IMR-90 (cell line): ENCODE measurements at regions not wholly inside any gene's neighbourhood (a gene's known extent, or its start where the extent isn't known, plus 50 kb on each side); places are given as distances from the start of the nearest gene placed in this dataset.

Experiments used
- ATAC-seq: fragments of 200-7000 bp; cut with Tn5 transposase; 2 replicates; pipeline ENCODE4 v1.9.1; 2020; ENCODE audit warnings: low read depth, mild to moderate bottlenecking, moderate library complexity
- BruUV-seq: library from RNA; stranded (reverse); fragments of 400-500 nt; replicated peaks from 2 replicates; lab custom pipeline; 2021; lab: Mats Ljungman, UMichigan
- CTCF ChIA-PET: fragments of 300-600 bp; formaldehyde crosslinking; extraction: SDS; loops from one replicate; lab custom pipeline; 2021; ENCODE audit warnings: antibody characterized with exemption; lab: Yijun Ruan, JAX
- POLR2A ChIA-PET: fragments of 300-600 bp; sonication (Branson Sonifier 250); formaldehyde crosslinking; loops from one replicate; lab custom pipeline; 2022; ENCODE audit warnings: antibody characterized with exemption; ENCODE audit not compliant: unreplicated experiment; lab: Charles Lee
- DNase-seq: peaks from one replicate; pipeline ENCODE4 v3.0.0; 2013
- H2AFZ ChIP-seq: replicated peaks from 2 replicates; pipeline ENCODE3; 2013; ENCODE audit warnings: low read length, mild to moderate bottlenecking; ENCODE audit not compliant: poor library complexity
- H2AK5ac ChIP-seq: 2 replicates; pipeline ENCODE4 v1.6.1; 2013; ENCODE audit warnings: low read depth, low read length, inconsistent platforms
- H2AK9ac ChIP-seq: replicated peaks from 2 replicates; pipeline ENCODE3; 2013; ENCODE audit warnings: mild to moderate bottlenecking, low read depth, low read length, moderate library complexity; ENCODE audit not compliant: poor library complexity
- H2BK120ac ChIP-seq: 2 replicates; pipeline ENCODE4 v1.6.1; 2013; ENCODE audit warnings: low read depth, low read length, inconsistent platforms
- H2BK15ac ChIP-seq: 3 replicates; pipeline ENCODE4 v1.6.1; 2013; ENCODE audit warnings: low read depth, low read length, inconsistent platforms
- H2BK20ac ChIP-seq: 2 replicates; pipeline ENCODE4 v1.6.1; 2013; ENCODE audit warnings: low read depth, mild to moderate bottlenecking, inconsistent platforms, low read length, moderate library complexity
- H2BK5ac ChIP-seq: 2 replicates; pipeline ENCODE4 v1.6.1; 2013; ENCODE audit warnings: mild to moderate bottlenecking, low read depth, low read length, inconsistent platforms; ENCODE audit not compliant: poor library complexity, severe bottlenecking
- H3K14ac ChIP-seq: replicated peaks from 2 replicates; pipeline ENCODE4 v1.6.1; 2013; ENCODE audit warnings: low read depth, low read length, inconsistent platforms
- H3K18ac ChIP-seq: 2 replicates; pipeline ENCODE4 v1.6.1; 2013; ENCODE audit warnings: low read depth, low read length, control low read depth
- H3K23ac ChIP-seq: 2 replicates; pipeline ENCODE4 v1.6.1; 2013; ENCODE audit warnings: low read depth, low read length, inconsistent platforms
- H3K27ac ChIP-seq: 2 replicates; pipeline ENCODE4 v1.5.1; 2013; ENCODE audit warnings: mild to moderate bottlenecking, control low read depth, low read length; ENCODE audit not compliant: insufficient read depth
- H3K27me3 ChIP-seq: 2 replicates; pipeline ENCODE4 v1.6.1; 2013; ENCODE audit warnings: low read length; ENCODE audit not compliant: control insufficient read depth, insufficient read depth
- H3K36me3 ChIP-seq: 2 replicates; pipeline ENCODE4 v1.6.1; 2013; ENCODE audit warnings: low read length, mixed read lengths; ENCODE audit not compliant: control insufficient read depth, insufficient read depth
- H3K4ac ChIP-seq: 2 replicates; pipeline ENCODE4 v1.6.1; 2013; ENCODE audit warnings: low read depth, low read length, inconsistent platforms
- H3K4me1 ChIP-seq: 2 replicates; pipeline ENCODE4 v1.6.1; 2013; ENCODE audit warnings: low read length, mixed read lengths; ENCODE audit not compliant: control insufficient read depth, insufficient read depth
- H3K4me2 ChIP-seq: 2 replicates; pipeline ENCODE4 v1.6.1; 2013; ENCODE audit warnings: low read depth, mild to moderate bottlenecking, control low read depth, low read length, moderate library complexity
- H3K4me3 ChIP-seq: 2 replicates; pipeline ENCODE4 v1.5.1; 2013; ENCODE audit warnings: low read depth, mild to moderate bottlenecking, control low read depth, low read length, moderate library complexity; ENCODE audit not compliant: insufficient read depth
- H3K56ac ChIP-seq: 2 replicates; pipeline ENCODE4 v1.6.1; 2013; ENCODE audit warnings: low read length, inconsistent platforms; ENCODE audit not compliant: insufficient read depth; ENCODE audit errors: extremely low read depth
- H3K79me1 ChIP-seq, 2 experiments: 2 replicates each; pipeline ENCODE4 v1.6.1; 2013; ENCODE audit warnings: low read length in 2 of 2, inconsistent platforms in 1 of 2, low read depth in 1 of 2
- H3K9ac ChIP-seq: 2 replicates; pipeline ENCODE4 v1.6.1; 2013; ENCODE audit warnings: low read depth, low read length, control low read depth
- H3K9me1 ChIP-seq: 2 replicates; pipeline ENCODE4 v1.6.1; 2013; ENCODE audit warnings: low read length, inconsistent platforms; ENCODE audit not compliant: insufficient read depth
- H3K9me3 ChIP-seq: 2 replicates; pipeline ENCODE4 v1.6.1; 2013; ENCODE audit warnings: low read length; ENCODE audit not compliant: control insufficient read depth, insufficient read depth
- H4K20me1 ChIP-seq: 2 replicates; pipeline ENCODE4 v1.6.1; 2013; ENCODE audit warnings: low read length, inconsistent platforms; ENCODE audit not compliant: insufficient read depth
- H4K5ac ChIP-seq: 2 replicates; pipeline ENCODE4 v1.6.1; 2013; ENCODE audit warnings: mild to moderate bottlenecking, low read depth, low read length, control low read depth
- H4K8ac ChIP-seq, 2 experiments: 2 replicates each; pipeline ENCODE4 v1.6.1; 2013; ENCODE audit warnings: low read depth in 2 of 2, low read length in 2 of 2, control low read depth in 1 of 2, inconsistent platforms in 1 of 2
- H4K91ac ChIP-seq: 2 replicates; pipeline ENCODE4 v1.6.1; 2013; ENCODE audit warnings: low read depth, low read length, inconsistent platforms; ENCODE audit not compliant: insufficient read depth
- BHLHE40 ChIP-seq: fragments of 150-350 bp; IDR thresholded peaks from 2 replicates; pipeline ENCODE4 v1.6.1; 2016; ENCODE audit warnings: mild to moderate bottlenecking, low read depth, low read length
- CEBPB ChIP-seq: IDR thresholded peaks from 2 replicates; pipeline ENCODE4 v1.6.1; 2012; ENCODE audit warnings: low read depth, low read length, improper control_type of control experiment
- CHD1 ChIP-seq: IDR thresholded peaks from 2 replicates; pipeline ENCODE4 v1.6.1; 2012; ENCODE audit warnings: low read depth, low read length, improper control_type of control experiment
- CTCF ChIP-seq: conservative IDR thresholded peaks from 2 replicates; pipeline ENCODE4 v1.5.1; 2012; ENCODE audit warnings: mild to moderate bottlenecking, low read depth, low read length, improper control_type of control experiment
- ELK1 ChIP-seq: fragments of 150-350 bp; IDR thresholded peaks from 2 replicates; pipeline ENCODE4 v1.6.1; 2016; ENCODE audit warnings: low read depth, mild to moderate bottlenecking, low read length, moderate library complexity, borderline replicate concordance
- MAFK ChIP-seq: IDR thresholded peaks from 2 replicates; pipeline ENCODE4 v1.6.1; 2012; ENCODE audit warnings: low read depth, low read length, improper control_type of control experiment
- MAZ ChIP-seq: IDR thresholded peaks from 2 replicates; pipeline ENCODE4 v1.6.1; 2012; ENCODE audit warnings: low read depth, mild to moderate bottlenecking, low read length, improper control_type of control experiment, moderate library complexity, borderline replicate concordance
- MXI1 ChIP-seq: IDR thresholded peaks from 2 replicates; pipeline ENCODE4 v1.6.1; 2012; ENCODE audit warnings: low read depth, mild to moderate bottlenecking, low read length, moderate library complexity, borderline replicate concordance
- NFE2L2 ChIP-seq: fragments of 150-350 bp; IDR thresholded peaks from 2 replicates; pipeline ENCODE4 v1.6.1; 2016; ENCODE audit warnings: low read depth, mild to moderate bottlenecking, low read length
- POLR2A ChIP-seq: IDR thresholded peaks from 2 replicates; pipeline ENCODE4 v1.6.1; 2012; ENCODE audit warnings: mild to moderate bottlenecking, low read depth, low read length
- RAD21 ChIP-seq: IDR thresholded peaks from 2 replicates; pipeline ENCODE4 v1.6.1; 2012; ENCODE audit warnings: low read length, improper control_type of control experiment
- RCOR1 ChIP-seq: IDR thresholded peaks from 2 replicates; pipeline ENCODE4 v1.6.1; 2012; ENCODE audit warnings: mild to moderate bottlenecking, low read length, improper control_type of control experiment; ENCODE audit not compliant: insufficient replicate concordance
- RFX5 ChIP-seq: IDR thresholded peaks from 2 replicates; pipeline ENCODE4 v1.8.0; 2012; ENCODE audit warnings: low read depth, mild to moderate bottlenecking, low read length, moderate library complexity
- SMC3 ChIP-seq: fragments of 150-350 bp; IDR thresholded peaks from 2 replicates; pipeline ENCODE4 v1.6.1; 2016; ENCODE audit warnings: low read depth, mild to moderate bottlenecking, antibody characterized with exemption, low read length, moderate library complexity
- WGBS, 2 experiments: methylation state at CpG; one replicate each; pipeline versions ENCODE4 v1.1.5 to v1.1.7; 2013; ENCODE audit warnings: missing lambda C conversion rate in 2 of 2; ENCODE audit not compliant: insufficient read length in 1 of 2; ENCODE audit errors: extremely low coverage in 2 of 2; 5-methylcytosine and 5-hydroxymethylcytosine counted together
- dilution Hi-C: fragments of 300-500 bp; cut with HindIII; formaldehyde crosslinking; loops from one replicate; pipeline ENCODE4 v1.14.3; 2018; ENCODE audit warnings: low sequenced_read_pairs; ENCODE audit not compliant: unreplicated experiment
- in situ Hi-C: fragments of 300-500 bp; cut with MboI; formaldehyde crosslinking; loops from 3 replicates; pipeline ENCODE4 v1.14.3; 2019; ENCODE audit warnings: low sequenced_read_pairs, inconsistent platforms, mixed read lengths
- intact Hi-C: fragments of 100-400 bp; cut with micrococcal nuclease; formaldehyde crosslinking; loops from 2 replicates; pipeline ENCODE4 v1.10.0; 2022

- H2AK9ac ChIP-seq = no peak overlapping the region
- H3K27me3 ChIP-seq = no peaks in the 10 kb centered on the region
- H2AFZ ChIP-seq = no peak overlapping the region
- H3K9me3 ChIP-seq = peaks cover 4% of the 10 kb centered on the region
- no peak overlapping the region for H2BK120ac ChIP-seq
- no peak overlapping the region for H3K56ac ChIP-seq
- H4K91ac ChIP-seq = no peak overlapping the region
- ChIA-PET CTCF (no interaction called here), POLR2A (no interaction called here)
- 40% methylated on average over 1 of the region's 5 CpGs; no CpG with 5 or more reads in 1 of the 2 experiments for WGBS, 2 experiments
- no peak overlapping the region for H3K23ac ChIP-seq
- ATAC-seq (no peak), DNase-seq (no peak)
- no peak overlapping the region for H3K4me3 ChIP-seq
- dilution Hi-C loops (no loop called here), in situ Hi-C loops (no loop called here), intact Hi-C loops (no loop called here)
- TF ChIP-seq MXI1 = no peak
- no peak for TF ChIP-seq CHD1
- TF ChIP-seq ELK1 = no peak
- TF ChIP-seq NFE2L2 = no peak
- no peak for TF ChIP-seq POLR2A
- no peak for TF ChIP-seq RAD21
- no peak for TF ChIP-seq SMC3
- TF ChIP-seq CTCF = no peak
- no peak for TF ChIP-seq RCOR1
- no peak for TF ChIP-seq RFX5
- TF ChIP-seq MAFK = no peak
- TF ChIP-seq MAZ = no peak
- no peak for TF ChIP-seq CEBPB
- no peak for TF ChIP-seq BHLHE40
- no peaks in the 10 kb centered on the region for H4K20me1 ChIP-seq
- no peak overlapping the region for H2BK20ac ChIP-seq
- H3K4ac ChIP-seq = no peak overlapping the region
- H3K36me3 ChIP-seq = no peaks in the 10 kb centered on the region
- H3K9me1 ChIP-seq = no peaks in the 10 kb centered on the region
- H4K8ac ChIP-seq = no peak overlapping the region
- H3K14ac ChIP-seq = no peak overlapping the region
- BruUV-seq = no TSS peak
- no peak overlapping the region for H2AK5ac ChIP-seq
- H3K4me1 ChIP-seq = no peaks in the 10 kb centered on the region
- no peak overlapping the region for H4K5ac ChIP-seq
- H3K4me2 ChIP-seq = no peak overlapping the region
- no peak overlapping the region for H3K9ac ChIP-seq
- no peak overlapping the region for H2BK5ac ChIP-seq
- no peak overlapping the region for H3K18ac ChIP-seq
- no peaks in the 10 kb centered on the region for H3K79me1 ChIP-seq
- H2BK15ac ChIP-seq = no peak overlapping the region
- no peak overlapping the region for H3K27ac ChIP-seq
These were observed 403.6 kb upstream of the CHRM3 start for GRCh38 chr1:238982736-238983135.
